ENCODE measurements at regions not wholly inside any gene's neighbourhood (a gene's known extent, or its start where the extent isn't known, plus 50 kb on each side); places are given as distances from the start of the nearest gene placed in this dataset.

- peak overlapping the region; percentile 63 for H3K4me3 ChIP-seq
- TF ChIP-seq, protein P1, sequence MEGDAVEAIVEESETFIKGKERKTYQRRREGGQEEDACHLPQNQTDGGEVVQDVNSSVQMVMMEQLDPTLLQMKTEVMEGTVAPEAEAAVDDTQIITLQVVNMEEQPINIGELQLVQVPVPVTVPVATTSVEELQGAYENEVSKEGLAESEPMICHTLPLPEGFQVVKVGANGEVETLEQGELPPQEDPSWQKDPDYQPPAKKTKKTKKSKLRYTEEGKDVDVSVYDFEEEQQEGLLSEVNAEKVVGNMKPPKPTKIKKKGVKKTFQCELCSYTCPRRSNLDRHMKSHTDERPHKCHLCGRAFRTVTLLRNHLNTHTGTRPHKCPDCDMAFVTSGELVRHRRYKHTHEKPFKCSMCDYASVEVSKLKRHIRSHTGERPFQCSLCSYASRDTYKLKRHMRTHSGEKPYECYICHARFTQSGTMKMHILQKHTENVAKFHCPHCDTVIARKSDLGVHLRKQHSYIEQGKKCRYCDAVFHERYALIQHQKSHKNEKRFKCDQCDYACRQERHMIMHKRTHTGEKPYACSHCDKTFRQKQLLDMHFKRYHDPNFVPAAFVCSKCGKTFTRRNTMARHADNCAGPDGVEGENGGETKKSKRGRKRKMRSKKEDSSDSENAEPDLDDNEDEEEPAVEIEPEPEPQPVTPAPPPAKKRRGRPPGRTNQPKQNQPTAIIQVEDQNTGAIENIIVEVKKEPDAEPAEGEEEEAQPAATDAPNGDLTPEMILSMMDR (IDR thresholded peaks at IDR 0.05): peak; percentile 61
- DNase-seq (ENCODE audit: low spot score) (peak; percentile 21), ATAC-seq (ENCODE audit: insufficient number of reproducible peaks, low FRiP score, low read depth) (peak; percentile 66)
- H3K4me1 ChIP-seq (ENCODE audit: control insufficient read depth in 1 of 2, low read depth in 2 of 2): peaks cover 3 to 18% of the 10 kb centered on the region in 2 donors
- no peaks in the 10 kb centered on the region for H3K9me3 ChIP-seq
- no peaks in the 10 kb centered on the region for H3K36me3 ChIP-seq
- no peaks in the 10 kb centered on the region for H3K27me3 ChIP-seq (replicated peaks; ENCODE audit: insufficient read depth)
- H3K27ac ChIP-seq: no peak overlapping the region
These were observed 70.5 kb upstream of the ATP10A start for GRCh38 chr15:25933456-25934158.

GRCh38 chr15:25932696-25933095, 69.6 kb upstream of the ATP10A start:
- ATAC-seq (ENCODE audit: insufficient number of reproducible peaks, low FRiP score, low read depth) (no peak), DNase-seq (ENCODE audit: low spot score) (no peak)
- Histone ChIP-seq H3K27ac (no peak overlapping the region), H3K9me3 (no peaks in the 10 kb centered on the region), H3K36me3 (no peaks in the 10 kb centered on the region), H3K4me3 (no peak overlapping the region), H3K4me1 (ENCODE audit: control insufficient read depth in 1 of 2, low read depth in 2 of 2) (peaks cover 3 to 18% of the 10 kb centered on the region in 2 donors), H3K27me3 (replicated peaks; ENCODE audit: insufficient read depth) (no peaks in the 10 kb centered on the region)
- TF ChIP-seq, protein P1 (IDR thresholded peaks at IDR 0.05): no peak

DNA sequence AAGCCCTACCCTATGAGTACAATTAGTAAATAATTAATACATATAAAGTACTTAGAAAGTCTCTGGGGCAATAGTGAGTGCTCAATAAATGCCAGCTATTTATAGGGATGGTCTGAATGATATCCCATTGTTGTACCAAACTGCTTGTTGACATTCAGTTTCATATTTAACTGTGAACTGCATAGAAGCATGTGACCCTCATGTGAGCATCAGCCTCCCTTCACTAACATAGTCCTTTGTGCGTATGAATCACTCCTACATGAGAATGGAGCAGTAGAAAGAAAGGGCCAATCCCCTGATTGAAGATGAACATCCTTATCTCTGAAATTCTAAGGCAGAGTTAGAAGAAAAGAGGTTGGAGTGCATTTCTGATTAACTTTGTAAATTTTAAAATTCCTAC, 68.7 kb upstream of the ATP10A start:
- no peaks in the 10 kb centered on the region for H3K9me3 ChIP-seq
- no peaks in the 10 kb centered on the region for H3K36me3 ChIP-seq
- H3K4me3 ChIP-seq: no peak overlapping the region
- TF ChIP-seq, protein P1 (IDR thresholded peaks at IDR 0.05): no peak
- no peaks in the 10 kb centered on the region for H3K27me3 ChIP-seq (replicated peaks; ENCODE audit: insufficient read depth)
- H3K27ac ChIP-seq: no peak overlapping the region
- ATAC-seq (ENCODE audit: insufficient number of reproducible peaks, low FRiP score, low read depth): no peak
- peaks cover 3 to 18% of the 10 kb centered on the region in 2 donors for H3K4me1 ChIP-seq (ENCODE audit: control insufficient read depth in 1 of 2, low read depth in 2 of 2)
- DNase-seq (ENCODE audit: low spot score): no peak

DNA sequence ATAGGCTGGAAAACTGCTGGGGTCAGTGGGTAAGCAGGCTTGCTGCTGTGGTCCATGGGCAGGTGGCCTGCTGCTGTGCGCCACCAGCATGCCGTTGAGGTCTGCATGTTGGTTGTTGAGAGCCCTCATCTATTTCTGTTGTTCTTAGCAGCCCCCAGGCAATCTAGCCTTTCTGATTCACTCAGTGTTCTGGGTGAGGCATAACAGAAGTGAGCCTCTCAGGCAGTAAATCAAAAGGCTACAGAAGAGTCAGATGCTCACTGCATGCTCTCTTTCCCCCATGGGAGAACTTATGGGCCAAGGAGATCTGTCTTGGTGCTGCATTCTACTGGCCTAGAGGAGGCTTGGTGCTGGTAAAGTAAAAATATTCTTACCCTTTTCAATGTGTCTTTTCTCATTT, 67.8 kb upstream of the ATP10A start:
- ATAC-seq (ENCODE audit: insufficient number of reproducible peaks, low FRiP score, low read depth): no peak
- peaks cover 3 to 18% of the 10 kb centered on the region in 2 donors for H3K4me1 ChIP-seq (ENCODE audit: control insufficient read depth in 1 of 2, low read depth in 2 of 2)
- no peaks in the 10 kb centered on the region for H3K27me3 ChIP-seq (replicated peaks; ENCODE audit: insufficient read depth)
- no peaks in the 10 kb centered on the region for H3K36me3 ChIP-seq
- no peaks in the 10 kb centered on the region for H3K9me3 ChIP-seq
- DNase-seq (ENCODE audit: low spot score): no peak
- no peak overlapping the region for H3K27ac ChIP-seq
- TF ChIP-seq, protein P1 (IDR thresholded peaks at IDR 0.05): no peak
- H3K4me3 ChIP-seq: no peak overlapping the region

Measured in thoracic aorta (tissue), 2 donors.